Ramos (cell line): ENCODE measurements at regions not wholly inside any gene's neighbourhood (a gene's known extent, or its start where the extent isn't known, plus 50 kb on each side); places are given as distances from the start of the nearest gene placed in this dataset.

Experiments
- in situ Hi-C: fragments of 300-500 bp; cut with MboI; formaldehyde crosslinking; loops from one replicate; pipeline ENCODE4 v1.14.3; 2022; ENCODE audit warnings: low sequenced_read_pairs; ENCODE audit not compliant: unreplicated experiment

DNA sequence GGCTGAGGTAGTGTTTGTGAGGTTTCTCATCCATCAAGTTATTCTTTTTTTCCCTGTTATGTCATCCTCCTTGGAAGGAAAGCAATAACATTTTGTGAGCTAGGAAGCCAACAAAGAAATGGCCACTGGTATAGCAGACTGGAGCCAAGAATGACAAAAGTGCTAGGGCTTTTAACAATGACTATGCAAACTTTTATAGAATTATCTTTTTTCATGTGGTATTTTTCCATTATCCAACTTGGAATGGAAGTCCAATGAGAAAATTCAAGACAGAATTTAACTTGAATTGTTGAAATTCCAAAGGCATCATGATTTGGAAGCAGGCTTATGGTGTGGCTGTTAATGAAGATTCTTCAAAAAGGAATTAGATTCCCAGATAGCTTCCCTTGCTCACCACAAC lies 216.4 kb upstream of the PDGFD start:
- in situ Hi-C loops = no loop called here

GRCh38 chr11:104372111-104372510 lies 208.2 kb upstream of the PDGFD start:
- in situ Hi-C loops = no loop called here

GRCh38 chr11:104370478-104370877 lies 206.5 kb upstream of the PDGFD start:
- in situ Hi-C loops = no loop called here

GRCh38 chr11:104369761-104370160 lies 205.8 kb upstream of the PDGFD start:
- in situ Hi-C loops = no loop called here

DNA sequence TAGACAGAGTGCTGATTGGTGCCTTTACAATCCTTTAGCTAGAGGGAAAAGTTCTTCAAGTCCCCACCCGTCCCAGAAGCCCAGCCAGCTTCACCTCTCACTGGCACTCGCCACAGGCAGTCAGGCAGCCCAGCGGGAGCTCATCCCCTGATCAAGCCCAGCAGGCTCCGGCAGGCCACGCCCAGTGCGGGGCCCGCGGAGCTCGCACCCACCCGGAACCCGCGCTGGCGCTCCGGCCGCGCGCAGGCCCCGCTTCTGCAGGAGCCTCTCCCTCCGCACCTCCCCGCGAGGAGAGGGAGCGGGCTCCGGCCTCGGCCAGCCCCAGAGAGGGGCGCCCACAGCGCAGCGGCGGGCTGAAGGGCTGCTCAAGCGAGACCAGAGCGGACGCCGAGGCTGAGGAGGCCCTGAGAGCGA lies 202.4 kb upstream of the PDGFD start:
- in situ Hi-C loops = no loop called here

DNA sequence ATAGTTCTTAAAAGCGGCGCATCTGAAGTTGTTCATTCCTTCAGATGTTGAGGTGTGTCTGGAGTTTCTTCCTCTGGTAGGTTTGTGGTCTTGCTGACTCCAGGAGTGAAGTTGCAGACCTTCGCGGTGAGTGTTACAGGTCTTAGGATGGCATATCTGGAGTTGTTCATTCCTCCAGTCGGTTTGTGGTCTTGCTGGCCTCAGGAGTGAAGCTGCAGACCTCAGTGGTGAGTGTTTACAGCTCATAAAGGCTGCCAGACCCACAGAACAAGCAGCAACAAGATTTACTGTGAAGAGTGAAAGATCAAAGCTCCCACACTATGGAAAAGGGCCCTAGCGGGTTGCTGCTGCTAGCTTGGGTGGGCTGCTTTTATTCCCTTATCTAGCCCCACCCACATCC lies 201.7 kb upstream of the PDGFD start:
- in situ Hi-C loops = no loop called here

DNA sequence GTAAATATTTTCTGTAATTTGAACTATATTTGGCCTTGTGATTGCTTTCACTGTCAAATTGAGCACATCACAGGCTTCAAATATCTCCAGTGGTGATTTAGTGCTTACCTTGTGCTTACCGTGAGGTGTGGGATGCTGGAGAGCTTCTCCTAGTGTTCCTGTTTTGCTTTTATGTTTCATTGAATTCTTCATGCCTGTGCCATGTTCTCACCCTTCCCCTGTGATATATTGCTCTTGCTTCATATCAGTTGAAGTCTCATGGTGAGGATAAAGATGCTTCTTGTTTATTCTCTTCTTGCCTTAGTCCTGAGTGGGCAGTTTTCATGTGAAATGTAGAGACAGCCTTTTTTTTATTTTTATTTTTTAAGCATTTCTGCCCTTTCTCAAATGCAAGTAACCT lies 198.0 kb upstream of the PDGFD start:
- in situ Hi-C loops = no loop called here

GRCh38 chr11:104352036-104352435 lies 188.1 kb upstream of the PDGFD start:
- in situ Hi-C loops = no loop called here

GRCh38 chr11:104343578-104343977 lies 179.6 kb upstream of the PDGFD start:
- in situ Hi-C loops = no loop called here

- in situ Hi-C loops = no loop called here
Measured at GRCh38 chr11:104340590-104340989, 176.6 kb upstream of the PDGFD start.

GRCh38 chr11:104339380-104339831 lies 175.5 kb upstream of the PDGFD start:
- in situ Hi-C loops = loop anchor here (10.0 kb wide), 1 partner anchor 655 kb away; no protein-coding TSS in a partner anchor

GRCh38 chr11:104338186-104338585 lies 174.2 kb upstream of the PDGFD start:
- in situ Hi-C loops = loop anchor here (10.0 kb wide), 1 partner anchor 653 kb away; no protein-coding TSS in a partner anchor

DNA sequence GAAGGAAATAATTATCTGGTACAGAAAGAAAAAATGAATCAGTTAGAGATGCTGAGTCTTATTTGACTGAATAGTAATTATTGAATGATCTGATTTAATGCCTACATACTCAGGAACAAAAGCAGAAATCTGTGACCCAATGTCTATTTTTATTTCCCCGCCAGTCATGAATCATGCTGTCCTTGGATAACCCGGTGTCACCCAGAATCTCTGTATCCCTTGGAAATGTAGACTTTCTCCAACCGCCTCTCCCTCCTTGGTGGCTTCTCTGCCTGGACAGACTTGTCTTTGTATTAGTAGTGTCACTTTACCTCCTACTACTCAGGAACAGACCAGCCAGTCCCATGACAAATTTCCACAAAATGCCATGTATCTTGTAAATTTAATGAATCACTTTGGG lies 173.3 kb upstream of the PDGFD start:
- in situ Hi-C loops = loop anchor here (10.0 kb wide), 1 partner anchor 652 kb away; no protein-coding TSS in a partner anchor

DNA sequence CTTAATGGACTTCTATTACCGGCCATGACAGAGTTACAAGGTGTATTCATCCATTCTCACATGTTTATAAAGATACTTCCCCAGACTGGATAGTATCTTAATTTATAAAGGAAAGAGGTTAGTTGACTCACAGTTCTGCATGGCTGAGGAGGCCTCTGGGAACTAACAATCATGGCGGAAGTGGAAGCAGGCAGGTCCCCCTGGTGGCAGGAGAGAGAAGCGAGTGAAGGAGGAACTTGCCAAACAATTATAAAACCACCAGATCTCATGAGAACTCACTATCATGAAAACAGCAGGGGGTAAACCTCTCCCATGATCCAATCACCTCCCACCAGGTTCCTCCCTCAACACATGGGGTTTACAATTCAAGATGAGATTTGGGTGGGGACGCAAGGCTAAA lies 170.0 kb upstream of the PDGFD start:
- in situ Hi-C loops = loop anchor here (10.0 kb wide), 1 partner anchor 649 kb away; no protein-coding TSS in a partner anchor

GRCh38 chr11:104332110-104332509 lies 168.2 kb upstream of the PDGFD start:
- in situ Hi-C loops = loop anchor here (10.0 kb wide), 1 partner anchor 647 kb away; no protein-coding TSS in a partner anchor

DNA sequence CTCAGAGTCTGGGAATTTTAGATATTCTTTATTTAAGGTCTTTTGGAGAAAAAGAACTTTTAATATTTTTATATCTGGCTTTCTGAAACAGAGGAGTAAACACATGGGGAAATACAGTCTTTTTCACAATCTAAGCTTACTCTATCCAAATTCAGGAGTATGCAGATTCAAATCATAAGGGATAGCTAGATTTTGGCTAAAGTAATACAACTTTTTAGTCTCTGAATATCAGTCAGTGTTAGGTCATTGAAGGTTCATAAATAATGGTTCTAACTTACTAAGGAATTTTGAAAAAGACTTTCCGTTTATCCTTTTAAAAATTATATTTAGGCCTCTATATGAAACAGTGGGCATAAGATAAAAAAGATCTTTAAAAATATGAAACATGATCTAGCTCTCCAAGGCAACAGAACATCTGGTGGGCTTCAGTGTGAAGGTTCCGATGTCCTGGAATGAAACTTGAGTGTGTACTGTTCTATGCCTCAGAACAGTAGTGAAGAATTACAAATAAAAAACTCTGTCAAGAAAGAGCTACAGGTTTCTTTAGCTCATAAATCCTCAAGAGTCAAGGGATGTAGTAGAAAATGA lies 165.2 kb upstream of the PDGFD start:
- in situ Hi-C loops = no loop called here

- in situ Hi-C loops = no loop called here
Measured at GRCh38 chr11:104328512-104328907, 164.6 kb upstream of the PDGFD start.

- in situ Hi-C loops = no loop called here
Measured at GRCh38 chr11:104327861-104328511, 164.0 kb upstream of the PDGFD start.

DNA sequence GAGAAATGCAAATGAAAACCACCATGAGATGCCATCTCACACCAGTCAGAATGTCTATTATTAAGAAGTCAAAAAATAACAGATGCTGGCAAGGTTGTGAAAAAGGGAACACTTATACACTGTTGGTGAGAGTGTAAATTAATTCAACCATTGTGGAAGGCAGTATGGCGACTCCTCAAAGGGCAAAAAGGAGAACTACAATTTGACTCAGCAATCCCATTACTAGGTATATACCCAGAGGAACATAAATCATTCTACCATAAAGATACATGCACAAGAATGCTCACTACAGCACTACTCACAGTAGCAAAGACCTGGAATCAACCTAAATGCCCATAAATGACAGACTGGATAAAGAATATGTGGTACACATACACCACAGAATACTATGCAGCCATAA lies 161.1 kb upstream of the PDGFD start:
- in situ Hi-C loops = no loop called here

DNA sequence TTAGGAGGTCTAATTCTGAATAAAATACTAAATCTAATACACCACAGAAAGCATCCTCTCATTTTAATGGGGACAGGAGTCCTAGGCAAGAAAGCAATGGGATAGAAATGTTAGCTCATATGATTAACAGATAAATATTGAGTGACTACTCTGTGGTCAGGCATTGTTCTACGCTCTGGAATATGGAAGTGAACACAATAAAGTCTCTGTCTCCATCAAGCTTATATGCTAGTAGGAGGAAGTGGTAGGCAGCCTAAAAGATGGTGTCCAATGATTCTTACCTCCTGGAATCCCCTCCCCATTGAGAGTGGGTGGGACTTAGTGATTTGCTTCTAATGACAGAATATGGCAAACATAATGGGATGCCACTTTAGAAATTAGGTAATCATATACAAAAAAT lies 160.3 kb upstream of the PDGFD start:
- in situ Hi-C loops = no loop called here

DNA sequence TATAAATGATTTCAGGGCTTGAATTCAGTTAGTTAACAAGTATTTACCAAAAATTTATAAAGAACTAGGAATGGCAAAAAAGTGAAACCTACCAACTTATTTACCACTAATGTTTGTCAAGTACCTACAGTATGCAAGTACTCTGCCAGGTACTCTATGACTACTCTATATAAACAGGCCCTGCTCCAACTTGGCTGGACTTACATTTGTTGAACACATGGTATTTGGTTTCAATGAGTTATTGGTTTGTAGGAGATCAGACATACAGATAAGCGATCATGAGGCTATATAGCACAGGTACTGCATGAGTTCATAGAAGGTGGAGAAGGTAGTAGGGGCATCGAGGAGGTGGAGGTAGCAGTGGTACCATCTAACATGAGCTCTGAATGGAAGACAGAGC lies 159.9 kb upstream of the PDGFD start:
- in situ Hi-C loops = no loop called here

GRCh38 chr11:104322696-104323095 lies 158.7 kb upstream of the PDGFD start:
- in situ Hi-C loops = no loop called here
